ENCODE measurements at regions not wholly inside any gene's neighbourhood (a gene's known extent, or its start where the extent isn't known, plus 50 kb on each side); places are given as distances from the start of the nearest gene placed in this dataset.

- Histone ChIP-seq H3K27me3 (replicated peaks; ENCODE audit: insufficient read depth, low read depth, low read length, poor library complexity) (no peaks in the 10 kb centered on the region), H3K9me3 (ENCODE audit: low read depth, low read length, poor library complexity, severe bottlenecking) (no peaks in the 10 kb centered on the region), H3K4me3 (ENCODE audit: low read depth, low read length, poor library complexity, severe bottlenecking) (no peak overlapping the region), H3K4me1 (ENCODE audit: insufficient read depth, low read length, poor library complexity, severe bottlenecking) (peaks cover 5% of the 10 kb centered on the region), H3K27ac (ENCODE audit: low read depth, low read length, poor library complexity, severe bottlenecking) (no peak overlapping the region), H3K36me3 (ENCODE audit: insufficient read depth, low read length, poor library complexity, severe bottlenecking) (no peaks in the 10 kb centered on the region)
- intact Hi-C loops (cut with micrococcal nuclease; ENCODE audit: unreplicated experiment): no loop called here
- TF ChIP-seq EZH2 (IDR thresholded peaks at IDR 0.05; ENCODE audit: borderline replicate concordance, low read depth, low read length, poor library complexity, severe bottlenecking) (no peak), CTCF (conservative IDR thresholded peaks at IDR 0.05; ENCODE audit: low read depth, low read length) (no peak)
- ChIA-PET POLR2A (ENCODE audit: low non-redundant PET) (no interaction called here), CTCF (no interaction called here)
- DNase-seq (ENCODE audit: low spot score): no peak
- BruUV-seq (replicated peaks): no TSS peak
Observed at GRCh38 chr1:79398501-79398900, 392.0 kb upstream of the ADGRL4 start.

- H3K27me3 ChIP-seq (replicated peaks; ENCODE audit: insufficient read depth, low read depth, low read length, poor library complexity): no peaks in the 10 kb centered on the region
- no peak for TF ChIP-seq EZH2 (IDR thresholded peaks at IDR 0.05; ENCODE audit: borderline replicate concordance, low read depth, low read length, poor library complexity, severe bottlenecking)
- TF ChIP-seq CTCF (conservative IDR thresholded peaks at IDR 0.05; ENCODE audit: low read depth, low read length): no peak
- H3K4me3 ChIP-seq (ENCODE audit: low read depth, low read length, poor library complexity, severe bottlenecking): no peak overlapping the region
- no peaks in the 10 kb centered on the region for H3K36me3 ChIP-seq (ENCODE audit: insufficient read depth, low read length, poor library complexity, severe bottlenecking)
- ChIA-PET CTCF (no interaction called here), POLR2A (ENCODE audit: low non-redundant PET) (no interaction called here)
- peak; percentile 94 for DNase-seq (ENCODE audit: low spot score)
- H3K9me3 ChIP-seq (ENCODE audit: low read depth, low read length, poor library complexity, severe bottlenecking): no peaks in the 10 kb centered on the region
- no TSS peak for BruUV-seq (replicated peaks)
- H3K4me1 ChIP-seq (ENCODE audit: insufficient read depth, low read length, poor library complexity, severe bottlenecking): peaks cover 12% of the 10 kb centered on the region
- H3K27ac ChIP-seq (ENCODE audit: low read depth, low read length, poor library complexity, severe bottlenecking): peak overlapping the region; percentile 14
- intact Hi-C loops (cut with micrococcal nuclease; ENCODE audit: unreplicated experiment): no loop called here
Observed at GRCh38 chr1:79396901-79397300, 390.4 kb upstream of the ADGRL4 start.

GRCh38 chr1:79388694-79389361 lies 382.3 kb upstream of the ADGRL4 start:
- POLR2A ChIA-PET (ENCODE audit: low non-redundant PET): no interaction called here
- BruUV-seq (replicated peaks): no TSS peak
- DNase-seq (ENCODE audit: low spot score): no peak
- peaks cover 9% of the 10 kb centered on the region for H3K4me1 ChIP-seq (ENCODE audit: insufficient read depth, low read length, poor library complexity, severe bottlenecking)
- CTCF ChIA-PET: no interaction called here
- no peaks in the 10 kb centered on the region for H3K36me3 ChIP-seq (ENCODE audit: insufficient read depth, low read length, poor library complexity, severe bottlenecking)
- no peaks in the 10 kb centered on the region for H3K27me3 ChIP-seq (replicated peaks; ENCODE audit: insufficient read depth, low read depth, low read length, poor library complexity)
- TF ChIP-seq CTCF (conservative IDR thresholded peaks at IDR 0.05; ENCODE audit: low read depth, low read length) (no peak), EZH2 (IDR thresholded peaks at IDR 0.05; ENCODE audit: borderline replicate concordance, low read depth, low read length, poor library complexity, severe bottlenecking) (no peak)
- no peaks in the 10 kb centered on the region for H3K9me3 ChIP-seq (ENCODE audit: low read depth, low read length, poor library complexity, severe bottlenecking)
- intact Hi-C loops (cut with micrococcal nuclease; ENCODE audit: unreplicated experiment): no loop called here
- H3K27ac ChIP-seq (ENCODE audit: low read depth, low read length, poor library complexity, severe bottlenecking): no peak overlapping the region
- no peak overlapping the region for H3K4me3 ChIP-seq (ENCODE audit: low read depth, low read length, poor library complexity, severe bottlenecking)

Measured in A673 (cell line).